Keratinocyte (primary cell): ENCODE measurements at regions not wholly inside any gene's neighbourhood (a gene's known extent, or its start where the extent isn't known, plus 50 kb on each side); places are given as distances from the start of the nearest gene placed in this dataset.
A peak's percentile ranks its signal among the peaks of the same experiment; 100 is the strongest.

Source experiments
- DNase-seq: peaks from one replicate; pipeline ENCODE4 v3.0.0-alpha.2; 2011; ENCODE audit warnings: low read depth, missing footprints, low spot score
- FAIRE-seq: peaks from 2 replicates; lab custom pipeline; 2011; peaks lifted over from hg19 to GRCh38; lab: Jason Lieb, UNC
- H2AFZ ChIP-seq: 2 replicates; pipeline ENCODE4 v1.6.0; 2012; ENCODE audit warnings: low read length, control low read depth, inconsistent platforms; ENCODE audit not compliant: control insufficient read depth
- H3K27ac ChIP-seq: 2 replicates; pipeline ENCODE4 v1.5.1; 2011; ENCODE audit warnings: low read length; ENCODE audit not compliant: control insufficient read depth, insufficient read depth
- H3K27me3 ChIP-seq: 3 replicates; pipeline ENCODE4 v1.6.0; 2011; ENCODE audit warnings: low read length; ENCODE audit not compliant: control insufficient read depth, insufficient read depth; ENCODE audit errors: extremely low read depth
- H3K36me3 ChIP-seq, 2 experiments: 2 replicates in 1 of 2; 3 replicates in 1 of 2; pipeline ENCODE4 v1.5.1; 2011; ENCODE audit warnings: low read length in 2 of 2, mild to moderate bottlenecking in 1 of 2; ENCODE audit not compliant: control insufficient read depth in 2 of 2, insufficient read depth in 2 of 2; ENCODE audit errors: extremely low read depth in 1 of 2
- H3K4me1 ChIP-seq: 3 replicates; pipeline ENCODE4 v1.5.1; 2011; ENCODE audit warnings: low read length; ENCODE audit not compliant: control insufficient read depth, insufficient read depth; ENCODE audit errors: extremely low read depth
- H3K4me2 ChIP-seq: 3 replicates; pipeline ENCODE4 v1.6.0; 2011; ENCODE audit warnings: low read depth, low read length; ENCODE audit not compliant: control insufficient read depth, insufficient read depth; ENCODE audit errors: extremely low read depth
- H3K4me3 ChIP-seq, 3 experiments: fragments of 200-600 bp in 1 of 3; sonication (generic) in 1 of 3; 2 replicates in 2 of 3; 3 replicates in 1 of 3; pipeline ENCODE4 v1.5.1; 2011 to 2016; ENCODE audit warnings: low read length in 3 of 3, mild to moderate bottlenecking in 3 of 3, control low read depth in 2 of 3, inconsistent platforms in 1 of 3, low read depth in 1 of 3, mixed read lengths in 1 of 3, mixed run types in 1 of 3, moderate library complexity in 1 of 3; ENCODE audit not compliant: control insufficient read depth in 2 of 3, insufficient read depth in 2 of 3; ENCODE audit errors: extremely low read depth in 1 of 3
- H3K79me2 ChIP-seq: 2 replicates; pipeline ENCODE4 v1.6.0; 2012; ENCODE audit warnings: low read length; ENCODE audit not compliant: control insufficient read depth, insufficient read depth
- H3K9ac ChIP-seq: 3 replicates; pipeline ENCODE4 v1.6.0; 2011; ENCODE audit warnings: low read length; ENCODE audit not compliant: control insufficient read depth, insufficient read depth; ENCODE audit errors: extremely low read depth
- H3K9me1 ChIP-seq: 3 replicates; pipeline ENCODE4 v1.6.0; 2011; ENCODE audit warnings: low read length; ENCODE audit not compliant: control insufficient read depth, insufficient read depth; ENCODE audit errors: extremely low read depth
- H3K9me3 ChIP-seq: 2 replicates; pipeline ENCODE4 v1.5.1; 2012; ENCODE audit warnings: low read depth, low read length; ENCODE audit not compliant: control insufficient read depth
- H4K20me1 ChIP-seq: 3 replicates; pipeline ENCODE4 v1.6.0; 2011; ENCODE audit warnings: low read length; ENCODE audit not compliant: control insufficient read depth, insufficient read depth; ENCODE audit errors: extremely low read depth
- EZH2 ChIP-seq: IDR thresholded peaks from one replicate; pipeline ENCODE4 v1.6.1; 2012; ENCODE audit warnings: inconsistent platforms, mild to moderate bottlenecking, low read length, moderate library complexity
- dilution Hi-C: fragments of 300-500 bp; cut with MboI; formaldehyde crosslinking; loops from one replicate; pipeline ENCODE4 v1.7.0; 2020; ENCODE audit warnings: low sequenced_read_pairs; ENCODE audit not compliant: extremely low pct_ligation_motif_present
- TF ChIP-seq, protein P1 (sequence below), 3 experiments: IDR thresholded peaks in 1 of 3; conservative IDR thresholded peaks in 1 of 3; optimal IDR thresholded peaks in 1 of 3; 2 replicates in 2 of 3; 3 replicates in 1 of 3; pipeline versions ENCODE3 to v1.5.1; 2011; ENCODE audit warnings: low read length in 3 of 3, mild to moderate bottlenecking in 3 of 3, moderate library complexity in 2 of 3, control low read depth in 1 of 3, inconsistent platforms in 1 of 3; ENCODE audit not compliant: insufficient read depth in 2 of 3; ENCODE audit errors: extremely low read depth in 1 of 3

DNA sequence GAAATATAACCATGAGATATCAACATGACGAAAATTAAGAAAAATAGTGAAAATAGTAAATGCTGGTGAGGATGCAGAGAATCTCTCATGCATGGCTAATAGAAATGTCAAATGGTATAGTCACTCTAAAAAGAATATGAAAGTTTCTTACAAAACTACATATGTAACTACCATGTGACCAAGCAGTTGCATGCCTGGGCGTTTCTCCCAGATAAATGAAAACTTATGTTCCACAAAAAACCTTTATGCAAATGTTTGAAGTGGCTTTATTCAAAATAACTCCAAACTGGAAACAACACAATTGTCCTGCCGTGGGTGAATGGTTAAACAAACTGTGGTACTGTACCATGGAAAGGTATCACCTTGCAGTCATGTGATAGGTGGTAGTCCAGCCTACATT, 112.4 kb downstream of the HDGFL1 start:
- Histone ChIP-seq H3K9me3 (no peaks in the 10 kb centered on the region), H3K27ac (no peak overlapping the region), H2AFZ (no peak overlapping the region), H3K4me3 (no peak overlapping the region), H3K9me1 (no peaks in the 10 kb centered on the region), H4K20me1 (no peaks in the 10 kb centered on the region), H3K9ac (no peak overlapping the region), H3K79me2 (no peaks in the 10 kb centered on the region), H3K27me3 (no peaks in the 10 kb centered on the region), H3K4me1 (no peaks in the 10 kb centered on the region), H3K36me3 (no peaks in the 10 kb centered on the region), H3K4me2 (no peak overlapping the region)
- FAIRE-seq (no peak), DNase-seq (no peak)
- dilution Hi-C loops, result no loop called here
- TF ChIP-seq, protein P1, sequence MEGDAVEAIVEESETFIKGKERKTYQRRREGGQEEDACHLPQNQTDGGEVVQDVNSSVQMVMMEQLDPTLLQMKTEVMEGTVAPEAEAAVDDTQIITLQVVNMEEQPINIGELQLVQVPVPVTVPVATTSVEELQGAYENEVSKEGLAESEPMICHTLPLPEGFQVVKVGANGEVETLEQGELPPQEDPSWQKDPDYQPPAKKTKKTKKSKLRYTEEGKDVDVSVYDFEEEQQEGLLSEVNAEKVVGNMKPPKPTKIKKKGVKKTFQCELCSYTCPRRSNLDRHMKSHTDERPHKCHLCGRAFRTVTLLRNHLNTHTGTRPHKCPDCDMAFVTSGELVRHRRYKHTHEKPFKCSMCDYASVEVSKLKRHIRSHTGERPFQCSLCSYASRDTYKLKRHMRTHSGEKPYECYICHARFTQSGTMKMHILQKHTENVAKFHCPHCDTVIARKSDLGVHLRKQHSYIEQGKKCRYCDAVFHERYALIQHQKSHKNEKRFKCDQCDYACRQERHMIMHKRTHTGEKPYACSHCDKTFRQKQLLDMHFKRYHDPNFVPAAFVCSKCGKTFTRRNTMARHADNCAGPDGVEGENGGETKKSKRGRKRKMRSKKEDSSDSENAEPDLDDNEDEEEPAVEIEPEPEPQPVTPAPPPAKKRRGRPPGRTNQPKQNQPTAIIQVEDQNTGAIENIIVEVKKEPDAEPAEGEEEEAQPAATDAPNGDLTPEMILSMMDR (optimal IDR thresholded peaks at IDR 0.05 in 1 of 3, IDR thresholded peaks at IDR 0.05 in 1 of 3, conservative IDR thresholded peaks at IDR 0.05 in 1 of 3; ENCODE audit: extremely low read depth in 1 of 3, insufficient read depth in 2 of 3, low read length in 3 of 3), result no peak
- TF ChIP-seq EZH2, result no peak

DNA sequence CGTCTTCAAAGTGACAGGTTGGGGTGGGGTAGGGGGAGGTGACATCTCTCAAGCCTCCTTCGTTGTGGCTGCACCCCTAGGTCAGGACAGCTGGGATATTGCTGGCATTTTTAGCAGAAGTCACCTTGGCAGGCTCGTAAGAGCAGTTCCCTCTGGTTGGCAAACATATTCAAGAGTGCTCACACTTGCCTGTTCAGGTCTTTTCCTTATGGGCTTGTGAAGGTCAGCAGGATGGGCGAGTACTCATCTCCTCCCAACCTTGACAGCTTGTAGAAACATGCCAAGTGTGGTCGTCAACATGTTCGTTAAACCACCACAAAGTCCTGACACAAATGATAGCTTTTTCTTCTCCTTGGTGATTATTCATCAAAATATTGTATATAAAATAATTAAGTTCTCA, 113.6 kb downstream of the HDGFL1 start:
- H3K4me2 ChIP-seq, result peak overlapping the region; percentile 31
- H3K4me1 ChIP-seq, result no peaks in the 10 kb centered on the region
- no peaks in the 10 kb centered on the region for H3K79me2 ChIP-seq
- H2AFZ ChIP-seq, result no peak overlapping the region
- DNase-seq, result no peak
- H3K27me3 ChIP-seq, result no peaks in the 10 kb centered on the region
- no peaks in the 10 kb centered on the region for H4K20me1 ChIP-seq
- H3K9ac ChIP-seq, result no peak overlapping the region
- no peaks in the 10 kb centered on the region for H3K9me3 ChIP-seq
- no peak overlapping the region for H3K4me3 ChIP-seq
- no peak overlapping the region for H3K27ac ChIP-seq
- no peaks in the 10 kb centered on the region for H3K36me3 ChIP-seq
- dilution Hi-C loops, result no loop called here
- no peaks in the 10 kb centered on the region for H3K9me1 ChIP-seq
- FAIRE-seq, result no peak
- TF ChIP-seq EZH2, result no peak
- TF ChIP-seq, protein P1 (optimal IDR thresholded peaks at IDR 0.05 in 1 of 3, IDR thresholded peaks at IDR 0.05 in 1 of 3, conservative IDR thresholded peaks at IDR 0.05 in 1 of 3; ENCODE audit: extremely low read depth in 1 of 3, insufficient read depth in 2 of 3, low read length in 3 of 3), result no peak
